OCI-LY1 (cell line): ENCODE measurements at regions not wholly inside any gene's neighbourhood (a gene's known extent, or its start where the extent isn't known, plus 50 kb on each side); places are given as distances from the start of the nearest gene placed in this dataset.

Experiments
- H2AFZ ChIP-seq: fragments of 200-600 bp; sonication (generic), shearing (Covaris generic); 2 replicates; pipeline ENCODE4 v1.6.0; 2014; ENCODE audit warnings: antibody characterized with exemption, mild to moderate bottlenecking, low read length
- H3F3A ChIP-seq: fragments of 200-600 bp; sonication (generic), shearing (Covaris generic); 2 replicates; pipeline ENCODE4 v1.6.0; 2014; ENCODE audit warnings: mild to moderate bottlenecking, antibody characterized with exemption, low read length, moderate library complexity; ENCODE audit not compliant: insufficient read depth
- H3K27ac ChIP-seq: fragments of 200-600 bp; sonication (generic); 2 replicates; pipeline ENCODE4 v1.5.1; 2014; ENCODE audit warnings: low read length, mixed run types, mild to moderate bottlenecking, low read depth; ENCODE audit not compliant: poor library complexity, severe bottlenecking
- H3K27me3 ChIP-seq: fragments of 200-600 bp; sonication (generic); 2 replicates; pipeline ENCODE4 v1.6.0; 2014; ENCODE audit warnings: antibody characterized with exemption, mild to moderate bottlenecking, low read length, moderate library complexity; ENCODE audit not compliant: insufficient read depth
- H3K36me3 ChIP-seq: fragments of 200-600 bp; sonication (generic); 2 replicates; pipeline ENCODE4 v1.6.1; 2014; ENCODE audit warnings: mild to moderate bottlenecking, antibody characterized with exemption, low read length, moderate library complexity, mixed read lengths; ENCODE audit not compliant: insufficient read depth
- H3K4me1 ChIP-seq: fragments of 200-600 bp; sonication (generic); 2 replicates; pipeline ENCODE4 v1.5.1; 2014; ENCODE audit warnings: mild to moderate bottlenecking, low read length, moderate library complexity; ENCODE audit not compliant: insufficient read depth, severe bottlenecking
- H3K4me2 ChIP-seq: fragments of 200-600 bp; sonication (generic), shearing (Covaris generic); 2 replicates; pipeline ENCODE4 v1.6.1; 2014; ENCODE audit warnings: low read length
- H3K4me3 ChIP-seq: fragments of 200-600 bp; sonication (generic); 2 replicates; pipeline ENCODE4 v1.5.1; 2014; ENCODE audit warnings: low read length, low read depth, mild to moderate bottlenecking, mixed read lengths; ENCODE audit not compliant: poor library complexity, severe bottlenecking
- H3K79me2 ChIP-seq: fragments of 200-600 bp; shearing (Covaris generic); 2 replicates; pipeline ENCODE4 v1.6.1; 2016; ENCODE audit warnings: mixed run types, low read length, mixed read lengths; ENCODE audit not compliant: insufficient read depth
- H3K9ac ChIP-seq: fragments of 200-600 bp; sonication (generic), shearing (Covaris generic); 2 replicates; pipeline ENCODE4 v1.6.1; 2014; ENCODE audit warnings: mild to moderate bottlenecking, low read length, mixed read lengths
- H3K9me2 ChIP-seq: fragments of 200-600 bp; sonication (generic), shearing (Covaris generic); 2 replicates; pipeline ENCODE4 v1.6.1; 2014; ENCODE audit warnings: low read depth, mild to moderate bottlenecking, low read length, mixed read lengths
- H3K9me3 ChIP-seq: fragments of 200-600 bp; shearing (Covaris generic); 2 replicates; pipeline ENCODE4 v1.6.1; 2014; ENCODE audit warnings: low read length, mixed read lengths
- H4K20me1 ChIP-seq: fragments of 200-600 bp; sonication (generic), shearing (Covaris generic); 2 replicates; pipeline ENCODE4 v1.6.0; 2016; ENCODE audit warnings: mild to moderate bottlenecking, low read length; ENCODE audit not compliant: insufficient read depth
- CTCF ChIP-seq: fragments of 200-600 bp; sonication (generic), shearing (Covaris generic); IDR thresholded peaks from 2 replicates; pipeline ENCODE4 v1.5.1; 2017; ENCODE audit warnings: mild to moderate bottlenecking, antibody characterized with exemption, low read length, moderate library complexity, mixed read lengths
- EZH2 ChIP-seq: fragments of 200-600 bp; sonication (generic), shearing (Covaris generic); IDR thresholded peaks from 2 replicates; pipeline ENCODE4 v1.8.0; 2017; ENCODE audit warnings: borderline replicate concordance, mixed run types, mild to moderate bottlenecking, antibody characterized with exemption, low read length, moderate library complexity, mixed read lengths

- TF ChIP-seq EZH2 (no peak), CTCF (no peak)
- no peak overlapping the region for H2AFZ ChIP-seq
- no peaks in the 10 kb centered on the region for H3K9me2 ChIP-seq
- no peak overlapping the region for H3K9ac ChIP-seq
- no peaks in the 10 kb centered on the region for H3K79me2 ChIP-seq
- H3K27me3 ChIP-seq: no peaks in the 10 kb centered on the region
- H3K4me2 ChIP-seq: no peak overlapping the region
- H3K4me1 ChIP-seq: no peaks in the 10 kb centered on the region
- no peak overlapping the region for H3K4me3 ChIP-seq
- H3K9me3 ChIP-seq: no peaks in the 10 kb centered on the region
- no peaks in the 10 kb centered on the region for H3K36me3 ChIP-seq
- H3F3A ChIP-seq: no peaks in the 10 kb centered on the region
- no peak overlapping the region for H3K27ac ChIP-seq
- no peaks in the 10 kb centered on the region for H4K20me1 ChIP-seq
Observed at GRCh38 chr14:65852689-65853088, 440.2 kb downstream of the FUT8 start.

GRCh38 chr14:65853407-65853955 lies 441.0 kb downstream of the FUT8 start:
- Histone ChIP-seq H4K20me1 (no peaks in the 10 kb centered on the region), H3K9ac (no peak overlapping the region), H3F3A (no peaks in the 10 kb centered on the region), H2AFZ (no peak overlapping the region), H3K27ac (no peak overlapping the region), H3K9me3 (no peaks in the 10 kb centered on the region), H3K79me2 (no peaks in the 10 kb centered on the region), H3K27me3 (no peaks in the 10 kb centered on the region), H3K4me1 (no peaks in the 10 kb centered on the region), H3K4me2 (no peak overlapping the region), H3K4me3 (no peak overlapping the region), H3K9me2 (no peaks in the 10 kb centered on the region), H3K36me3 (no peaks in the 10 kb centered on the region)
- TF ChIP-seq CTCF: no peak
- TF ChIP-seq EZH2: no peak

GRCh38 chr14:65854215-65854614 lies 441.7 kb downstream of the FUT8 start:
- Histone ChIP-seq H3K4me1 (no peaks in the 10 kb centered on the region), H4K20me1 (no peaks in the 10 kb centered on the region), H3K27me3 (no peaks in the 10 kb centered on the region), H3K79me2 (no peaks in the 10 kb centered on the region), H3F3A (no peaks in the 10 kb centered on the region), H3K4me3 (no peak overlapping the region), H3K9me2 (no peaks in the 10 kb centered on the region), H3K9ac (no peak overlapping the region), H3K4me2 (no peak overlapping the region), H3K9me3 (no peaks in the 10 kb centered on the region), H3K27ac (no peak overlapping the region), H3K36me3 (no peaks in the 10 kb centered on the region), H2AFZ (no peak overlapping the region)
- TF ChIP-seq EZH2: no peak
- no peak for TF ChIP-seq CTCF
